ENCODE measurements at regions not wholly inside any gene's neighbourhood (a gene's known extent, or its start where the extent isn't known, plus 50 kb on each side); places are given as distances from the start of the nearest gene placed in this dataset.
"Not testable (repeated sequence)": the region's sequence is repeated elsewhere in the genome, so short reads cannot be mapped to it uniquely, and the experiment has no call there.

DNA sequence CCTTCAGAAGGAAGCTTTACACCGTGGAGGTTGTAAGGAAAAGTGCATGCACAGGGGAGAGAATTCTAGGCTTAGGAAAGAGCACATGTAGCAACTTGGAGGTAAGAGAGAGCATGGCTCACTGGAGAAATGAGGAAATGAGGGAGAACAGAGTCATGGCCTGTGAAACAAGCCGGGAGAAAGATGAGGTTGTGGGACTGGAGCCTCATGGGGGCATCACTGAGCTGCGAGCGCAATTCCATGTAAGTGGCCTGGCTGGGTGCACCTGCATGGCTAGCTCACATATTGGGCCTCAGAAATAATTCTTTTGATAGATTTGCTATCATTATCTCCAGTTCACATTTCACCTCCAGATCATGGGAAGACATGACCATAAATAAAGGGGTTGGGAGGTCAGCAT is 785.5 kb upstream of the RAB6C start:
- no peak for DNase-seq (ENCODE audit: low read depth)

DNA sequence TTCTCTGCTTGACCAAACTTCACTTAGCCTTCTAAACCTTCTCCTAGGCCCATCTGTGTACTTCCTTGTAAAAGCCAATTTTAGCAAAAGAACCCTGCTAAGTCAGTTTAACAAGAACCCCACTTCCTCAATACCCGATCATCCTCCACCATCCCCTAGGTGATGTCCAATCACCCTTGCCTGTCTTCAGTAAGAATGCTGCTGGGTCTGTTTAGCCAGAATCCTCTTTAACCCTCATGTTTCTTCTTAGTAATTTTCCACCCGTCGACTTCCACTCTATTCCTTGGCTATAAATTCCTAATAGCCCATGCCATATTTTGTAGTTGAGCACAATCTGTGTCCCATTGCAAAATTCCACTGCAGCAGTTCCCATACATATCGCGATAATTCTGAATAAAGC is 780.0 kb upstream of the RAB6C start:
- no peak for DNase-seq (ENCODE audit: low read depth)

DNA sequence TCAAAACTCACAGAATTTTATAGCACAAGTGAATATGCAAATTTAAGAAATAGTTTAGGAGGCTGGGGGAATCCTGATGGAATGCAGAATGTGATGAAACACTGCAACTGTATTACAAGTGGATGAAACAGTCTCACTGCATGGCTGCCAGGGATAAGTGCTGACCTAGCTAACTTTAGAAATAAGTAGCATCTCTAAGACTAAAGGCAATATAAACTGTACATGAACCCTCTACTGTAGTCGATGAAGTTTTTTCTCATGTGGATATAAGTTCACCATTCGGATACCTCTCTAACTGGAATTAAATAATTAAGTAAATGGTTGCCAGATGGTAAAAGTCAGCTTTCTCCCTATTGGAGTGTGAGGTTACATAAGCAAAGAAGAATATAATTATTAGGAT is 777.8 kb upstream of the RAB6C start:
- no peak for DNase-seq (ENCODE audit: low read depth)

DNA sequence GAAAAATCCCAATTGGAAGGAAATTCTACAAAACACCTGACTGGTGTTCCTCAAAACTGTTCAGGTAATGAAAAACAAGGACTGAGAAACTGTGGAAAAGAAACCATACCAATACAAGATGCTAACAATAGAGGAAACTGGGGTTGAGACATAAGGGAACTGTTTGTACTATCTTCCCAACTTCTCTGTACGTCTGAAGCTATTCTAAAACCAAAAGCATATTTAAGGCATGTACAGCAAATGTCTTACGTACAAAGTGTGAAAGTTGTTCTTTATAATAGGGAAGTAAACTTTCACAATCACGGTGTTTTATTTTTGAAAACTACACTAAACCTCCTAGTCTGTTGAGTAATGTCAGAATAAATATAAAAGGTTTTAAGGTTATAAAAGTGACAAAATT is 776.1 kb upstream of the RAB6C start:
- no peak for DNase-seq (ENCODE audit: low read depth)

DNA sequence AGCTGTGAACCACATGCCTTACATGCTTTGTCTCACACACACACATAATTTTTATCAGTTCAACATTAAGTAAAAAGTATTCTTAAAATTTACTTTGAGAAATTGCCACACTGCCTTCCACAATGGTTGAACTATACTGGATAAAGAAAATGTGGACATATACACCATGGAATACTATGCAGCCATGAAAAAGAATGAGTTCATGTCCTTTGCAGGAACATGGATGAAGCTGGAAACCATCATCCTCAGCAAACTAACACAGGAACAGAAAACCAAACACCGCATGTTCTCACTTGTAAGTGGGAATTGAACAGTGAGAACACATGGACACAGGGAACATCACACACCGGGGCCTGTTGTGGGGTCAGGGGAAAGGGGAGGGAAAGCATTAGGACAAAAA is 774.9 kb upstream of the RAB6C start:
- not testable (repeated sequence) for DNase-seq (ENCODE audit: low read depth)

DNA sequence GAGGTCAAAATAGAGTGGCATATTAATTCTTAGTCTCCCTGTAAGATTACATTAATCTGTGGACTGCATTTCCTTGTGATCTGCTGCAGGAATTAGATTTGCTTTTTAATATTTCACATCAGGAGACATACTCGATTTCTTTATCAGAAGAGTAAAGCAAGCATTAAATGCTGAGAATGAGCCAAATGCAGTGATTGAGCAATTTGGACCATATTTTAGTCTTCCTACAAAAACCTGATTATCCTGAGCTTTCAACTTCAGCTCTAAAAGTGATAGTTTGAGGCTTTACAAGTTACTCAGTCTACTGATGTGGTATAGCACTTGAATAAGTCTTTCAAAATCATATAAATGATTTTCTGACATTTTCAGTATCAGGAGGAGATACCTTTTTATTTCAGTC is 774.3 kb upstream of the RAB6C start:
- no peak for DNase-seq (ENCODE audit: low read depth)

DNA sequence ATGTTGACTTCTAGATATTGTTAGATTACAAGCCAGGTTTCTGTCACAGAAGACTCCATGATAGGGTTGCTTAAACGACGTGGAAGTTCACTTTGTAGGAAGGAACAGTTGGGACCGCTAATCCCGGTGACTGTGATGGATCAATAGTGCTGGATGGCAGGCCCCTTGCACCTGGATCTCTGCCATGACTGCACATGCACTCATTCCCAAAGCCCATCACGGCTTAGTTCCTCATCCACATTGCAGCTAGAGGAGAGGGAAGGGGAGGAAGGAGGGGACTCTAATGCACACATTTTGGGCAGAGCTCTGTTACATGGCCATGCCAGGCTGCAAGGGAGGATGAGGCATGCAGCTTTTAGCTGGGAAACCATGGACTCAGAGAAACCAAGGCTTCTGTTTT is 773.7 kb upstream of the RAB6C start:
- DNase-seq (ENCODE audit: low read depth), result no peak

DNA sequence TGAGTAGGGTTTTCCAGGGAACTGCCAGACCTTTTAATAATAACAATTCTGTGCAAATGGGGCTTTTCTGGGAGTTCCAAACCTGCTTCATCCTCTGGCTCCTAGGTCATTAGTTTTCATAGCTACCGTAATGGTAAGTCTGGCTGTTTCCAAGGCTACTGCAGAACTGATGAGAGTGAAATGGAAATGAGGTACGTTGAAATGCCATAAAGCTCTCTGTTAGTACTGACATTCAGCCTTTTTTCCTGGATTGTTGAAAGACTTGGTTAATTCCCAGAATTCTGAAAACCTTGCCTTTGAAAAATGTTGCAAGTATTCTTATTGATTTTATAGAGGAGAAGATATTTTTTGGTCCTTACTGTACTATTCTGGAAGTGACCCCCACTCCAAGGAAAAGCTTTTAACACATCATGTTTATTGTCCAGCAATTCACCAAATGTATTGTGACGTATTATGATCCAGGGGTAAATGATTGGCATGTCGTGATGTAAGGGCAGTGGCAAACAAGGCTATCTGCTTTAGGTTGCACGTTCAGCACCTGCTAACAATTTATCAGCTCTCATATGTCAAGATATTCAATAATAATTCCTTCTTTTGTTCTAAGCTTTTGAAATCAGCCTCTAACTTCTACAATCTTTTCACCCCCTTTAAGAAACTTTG is 767.0 kb upstream of the RAB6C start:
- no peak for DNase-seq (ENCODE audit: low read depth)

DNA sequence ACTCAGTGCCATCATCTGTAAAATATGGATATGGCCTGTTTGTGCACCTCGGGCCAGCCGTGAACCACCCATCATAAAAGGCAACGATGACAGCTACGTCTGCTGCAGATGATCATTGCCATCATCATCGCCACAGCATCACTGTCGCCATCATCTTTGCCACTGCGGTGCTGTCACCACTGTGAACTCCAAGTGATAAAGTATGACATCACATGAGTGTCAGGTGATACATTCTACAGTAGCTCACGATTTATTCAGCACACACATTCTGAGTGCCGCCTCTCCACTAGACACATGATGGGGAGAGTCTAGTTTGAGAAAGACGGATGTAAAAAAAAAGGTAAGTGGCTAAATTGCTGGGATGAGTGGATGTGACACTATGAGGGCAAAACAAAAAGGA is 755.4 kb upstream of the RAB6C start:
- DNase-seq (ENCODE audit: low read depth), result no peak

DNA sequence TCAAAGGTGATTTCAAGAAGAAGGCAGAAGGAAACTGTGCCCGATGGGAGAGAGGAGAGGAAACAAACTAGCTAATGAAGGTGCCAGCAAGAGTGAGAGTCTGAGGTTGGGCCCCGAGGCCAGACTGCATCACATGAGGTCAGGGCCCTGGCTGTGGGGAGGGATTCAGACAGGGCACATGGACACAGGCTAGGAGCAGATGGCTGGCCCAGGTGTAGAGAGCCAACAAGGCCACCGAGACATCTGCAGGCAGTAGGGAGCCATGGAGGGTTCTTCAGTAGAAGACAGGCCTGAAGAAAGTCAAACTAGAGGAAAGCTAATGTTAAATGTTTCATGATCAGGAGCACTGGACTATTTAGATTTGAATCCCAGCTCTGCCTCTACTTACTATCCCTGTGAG is 755.0 kb upstream of the RAB6C start:
- DNase-seq (ENCODE audit: low read depth), result no peak

DNA sequence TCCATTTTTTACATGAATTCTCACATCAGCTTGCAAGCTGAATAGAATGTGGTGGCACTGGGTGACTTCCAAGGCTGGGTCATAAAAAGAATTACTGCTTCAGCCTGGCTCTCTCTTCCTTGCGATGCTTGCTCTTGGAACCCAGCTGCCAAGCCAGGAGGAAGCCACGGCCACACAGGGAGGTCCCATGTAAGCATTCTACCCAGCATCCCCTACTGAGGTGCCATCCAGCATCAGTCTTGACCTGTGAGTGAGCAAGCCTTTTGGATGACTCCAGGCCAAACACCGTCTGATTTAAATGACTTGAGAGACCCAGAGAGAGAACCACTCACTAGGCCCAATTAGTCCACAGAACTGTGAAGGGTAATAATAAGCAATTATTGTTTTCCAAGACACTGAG is 750.3 kb upstream of the RAB6C start:
- DNase-seq (ENCODE audit: low read depth), result no peak

DNA sequence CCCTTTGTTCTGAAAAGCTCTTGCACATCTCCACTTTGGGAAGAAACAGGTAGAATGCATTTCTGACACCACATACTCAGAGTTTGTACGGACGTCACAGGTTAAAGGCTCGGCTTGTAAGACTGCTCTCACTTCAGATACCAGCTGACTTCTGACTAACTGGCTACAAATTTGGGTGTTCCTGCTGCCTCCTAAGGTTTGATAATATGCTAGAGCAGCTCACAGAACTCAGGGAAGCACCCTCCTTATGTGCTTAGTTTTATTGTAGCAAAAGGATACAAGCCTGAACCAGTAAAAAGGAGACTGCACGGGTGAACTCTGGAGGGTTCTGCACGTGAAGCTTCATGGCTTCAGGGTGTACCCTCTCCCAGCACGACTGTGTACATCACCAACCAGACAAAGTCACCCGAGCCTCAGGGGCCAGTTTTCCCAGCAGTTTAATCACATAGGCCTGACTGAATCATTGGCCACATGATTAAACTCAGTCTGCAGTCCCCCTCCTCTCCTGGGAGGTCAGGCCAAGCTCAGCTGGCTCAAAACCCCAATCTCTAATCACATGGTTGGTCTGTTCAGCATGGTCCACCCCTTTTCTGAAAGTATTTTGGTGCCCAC is 749.5 kb upstream of the RAB6C start:
- no peak for DNase-seq (ENCODE audit: low read depth)

DNA sequence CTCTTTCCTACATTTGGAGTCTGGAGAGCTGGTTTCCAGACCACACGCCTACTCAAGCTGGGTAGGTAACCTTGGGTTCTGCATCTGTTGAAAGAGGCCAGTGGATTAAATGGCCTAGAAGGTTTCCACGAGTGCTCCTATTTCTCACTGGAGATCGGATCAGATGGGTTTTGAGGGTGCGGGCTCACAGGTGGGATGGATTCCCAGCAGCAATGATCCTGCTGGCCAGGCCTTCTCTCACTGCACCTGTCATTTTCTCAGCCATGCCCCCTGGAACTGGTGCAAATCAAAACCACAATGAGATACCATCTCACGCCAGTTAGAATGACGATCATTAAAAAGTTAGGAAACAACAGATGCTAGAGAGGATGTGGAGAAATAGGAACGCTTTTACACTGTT is 747.5 kb upstream of the RAB6C start:
- DNase-seq (ENCODE audit: low read depth), result no peak

DNA sequence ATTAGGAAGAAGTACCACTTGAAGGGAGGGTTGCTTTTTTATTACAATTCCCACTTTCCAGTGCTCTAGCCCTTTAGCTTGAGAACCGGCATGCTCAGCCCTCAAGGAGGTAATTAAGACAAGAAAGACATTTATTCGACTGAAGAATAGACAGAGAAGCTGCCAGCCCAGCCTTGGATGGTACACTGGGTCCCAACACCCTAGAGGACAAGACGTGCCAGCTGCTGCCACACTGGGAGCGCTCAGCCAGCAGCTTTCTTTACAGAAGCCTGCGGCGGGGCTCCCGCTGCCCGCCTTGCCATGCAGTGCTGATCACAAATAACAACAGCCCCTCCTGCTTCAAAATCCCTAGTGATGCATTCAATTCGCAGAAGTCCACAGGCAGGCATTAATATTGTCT is 746.3 kb upstream of the RAB6C start:
- no peak for DNase-seq (ENCODE audit: low read depth)

DNA sequence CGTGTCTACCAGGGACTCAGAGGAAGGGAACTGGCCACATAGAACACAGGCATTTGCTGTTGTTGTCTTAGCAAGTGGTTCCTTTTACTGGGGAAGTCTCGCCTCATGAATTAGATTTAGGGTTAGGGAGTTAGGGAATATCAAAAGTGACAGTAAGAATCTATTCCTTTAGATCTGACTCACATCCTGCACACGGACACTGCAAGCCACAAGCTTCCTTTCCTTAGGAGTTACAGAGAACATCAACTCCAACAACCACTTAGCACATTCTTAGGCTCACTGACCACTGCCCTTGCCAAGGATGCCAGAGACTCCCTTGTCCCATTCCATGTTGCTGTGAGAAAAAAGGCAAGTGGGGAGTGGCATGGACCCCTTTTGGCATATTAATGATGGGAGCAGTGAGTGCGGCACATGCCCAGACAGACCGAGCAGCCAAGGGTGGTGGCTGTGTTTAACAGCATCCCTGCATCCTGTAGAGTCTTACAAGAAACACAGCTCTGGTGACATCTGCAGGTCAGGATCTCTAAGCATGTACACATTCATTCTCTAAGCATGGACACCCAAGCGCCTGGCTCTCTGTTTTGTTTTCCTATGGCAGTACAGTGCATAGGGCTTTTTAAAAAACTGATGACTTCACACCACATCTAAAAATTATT is 745.6 kb upstream of the RAB6C start:
- DNase-seq (ENCODE audit: low read depth), result no peak

DNA sequence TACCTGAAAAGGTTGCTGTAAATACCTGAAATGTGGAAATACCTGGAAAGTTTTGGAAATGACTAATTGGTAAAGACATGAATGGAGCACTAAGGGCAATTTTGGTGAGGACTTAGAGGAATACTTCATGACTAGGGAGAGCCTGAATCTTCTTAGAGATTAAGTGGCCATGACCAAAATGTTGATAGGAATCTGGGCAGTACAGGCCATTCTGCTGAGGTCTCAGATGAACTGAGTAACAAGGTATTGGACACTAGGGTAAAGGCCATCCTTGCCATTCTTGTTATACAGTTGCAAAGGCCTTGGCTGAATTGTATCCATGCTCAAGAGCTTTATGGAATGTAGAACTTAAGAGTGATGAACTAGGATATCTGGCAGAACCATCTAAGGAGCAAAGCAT is 742.9 kb upstream of the RAB6C start:
- DNase-seq (ENCODE audit: low read depth), result no peak

DNA sequence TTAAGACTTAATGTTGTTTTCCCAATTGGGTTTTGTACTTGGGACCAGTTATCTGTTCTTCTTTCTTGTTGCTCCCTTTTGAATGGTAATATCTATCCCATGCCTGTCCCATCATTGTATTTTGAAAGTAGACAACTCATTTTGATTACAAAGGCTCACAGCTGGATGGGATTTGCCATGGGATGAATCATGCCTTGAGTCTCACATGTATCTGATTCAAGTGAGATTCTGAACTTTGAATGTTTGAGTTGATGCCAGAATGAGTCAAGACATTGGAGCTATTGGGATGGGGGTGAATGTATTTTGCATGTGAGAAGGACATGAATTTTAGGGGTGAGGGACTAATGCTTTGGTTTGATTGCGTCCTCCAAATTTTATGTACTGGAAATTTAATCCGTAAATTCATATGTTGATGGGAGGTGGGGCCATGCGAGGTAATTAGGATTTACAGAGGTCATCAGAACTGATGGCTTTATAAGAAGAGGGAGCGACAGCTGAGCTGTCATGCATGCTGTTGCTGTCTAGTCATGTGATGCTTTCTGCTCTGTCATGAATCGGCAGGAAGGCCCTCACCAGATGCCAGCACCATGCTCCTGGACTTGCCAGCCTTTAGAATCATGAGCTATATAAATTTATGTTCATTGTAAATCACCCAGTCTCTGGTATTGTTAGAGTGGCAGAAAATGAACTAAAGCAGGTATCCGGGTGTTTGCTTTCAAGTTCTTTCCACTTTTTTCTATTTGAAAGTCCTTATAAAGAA is 741.3 kb upstream of the RAB6C start:
- no peak for DNase-seq (ENCODE audit: low read depth)

DNA sequence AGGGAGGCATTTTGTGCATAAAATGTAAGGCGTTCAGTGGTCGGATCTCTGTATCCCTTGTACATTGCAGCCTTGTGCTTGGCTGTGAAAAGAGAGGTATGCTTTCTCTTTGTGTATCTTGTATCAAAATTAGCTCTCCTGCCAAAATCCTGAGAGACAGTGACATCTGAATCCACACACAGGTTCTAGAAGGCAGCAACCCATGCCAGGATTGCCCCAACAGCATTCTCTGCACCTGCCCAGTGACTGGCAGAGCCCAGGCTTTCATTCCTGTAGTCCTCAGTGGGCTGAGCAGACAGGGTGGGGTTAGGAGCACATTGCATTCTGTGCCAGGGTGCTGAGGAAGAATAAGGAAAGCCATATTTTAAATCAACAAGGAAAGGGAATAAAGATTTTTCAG is 740.3 kb upstream of the RAB6C start:
- no peak for DNase-seq (ENCODE audit: low read depth)

DNA sequence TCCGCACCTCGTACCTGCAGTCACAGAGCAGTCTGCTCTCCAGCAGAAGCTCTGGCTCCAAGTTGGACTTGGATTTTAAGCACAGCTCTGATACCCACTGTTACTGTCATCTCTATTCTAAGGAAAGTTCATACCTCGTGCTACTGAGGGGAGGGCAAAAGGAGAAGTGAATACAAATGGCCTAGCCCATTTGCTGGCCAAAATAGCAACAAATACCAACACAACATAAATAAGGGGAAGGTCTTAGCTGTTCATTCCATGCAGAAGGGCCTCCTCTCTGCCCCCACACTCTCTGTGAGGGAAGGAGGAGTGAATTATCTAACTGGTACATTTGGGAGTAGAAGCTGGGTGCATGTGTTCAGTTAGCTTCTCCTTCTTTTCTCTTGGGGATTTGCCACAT is 739.4 kb upstream of the RAB6C start:
- DNase-seq (ENCODE audit: low read depth), result no peak

DNA sequence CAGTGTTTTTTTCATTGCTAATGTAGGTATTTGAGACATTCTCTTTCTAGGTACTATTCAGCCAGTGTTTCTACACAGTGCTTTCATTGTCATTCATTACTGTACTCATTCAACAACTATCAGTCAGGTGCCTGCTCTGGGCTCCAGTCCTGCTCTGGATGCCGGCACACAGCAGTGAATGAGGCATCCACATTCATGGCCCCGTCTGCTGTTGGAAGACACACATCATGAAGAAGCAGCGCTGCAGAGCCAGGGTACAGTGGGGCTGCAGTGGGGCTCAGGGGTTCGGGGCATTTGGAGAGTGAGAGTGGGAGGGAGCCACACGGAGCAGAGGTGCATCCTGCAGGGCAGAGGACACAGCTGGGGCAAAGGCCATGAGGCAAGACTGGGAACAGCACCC is 737.2 kb upstream of the RAB6C start:
- DNase-seq (ENCODE audit: low read depth), result no peak

DNA sequence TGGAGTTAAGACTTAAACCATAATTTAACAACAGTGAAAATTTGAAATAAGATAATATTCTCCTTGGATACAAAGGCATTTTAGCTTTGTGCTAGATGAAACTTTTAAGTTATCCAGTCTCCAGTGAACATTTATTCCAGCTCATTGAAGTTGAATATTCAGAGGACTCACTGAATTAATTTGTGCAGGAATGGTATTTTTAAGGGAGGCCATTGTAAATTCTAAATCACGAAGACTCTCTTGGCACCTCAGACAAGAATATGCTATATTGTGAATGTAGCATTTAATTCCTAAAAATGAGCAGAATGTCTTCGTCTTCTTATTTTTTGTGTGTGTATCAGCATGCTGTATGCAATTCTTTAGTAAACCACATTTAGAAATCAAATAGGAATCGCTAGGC is 731.7 kb upstream of the RAB6C start:
- no peak for DNase-seq (ENCODE audit: low read depth)

DNA sequence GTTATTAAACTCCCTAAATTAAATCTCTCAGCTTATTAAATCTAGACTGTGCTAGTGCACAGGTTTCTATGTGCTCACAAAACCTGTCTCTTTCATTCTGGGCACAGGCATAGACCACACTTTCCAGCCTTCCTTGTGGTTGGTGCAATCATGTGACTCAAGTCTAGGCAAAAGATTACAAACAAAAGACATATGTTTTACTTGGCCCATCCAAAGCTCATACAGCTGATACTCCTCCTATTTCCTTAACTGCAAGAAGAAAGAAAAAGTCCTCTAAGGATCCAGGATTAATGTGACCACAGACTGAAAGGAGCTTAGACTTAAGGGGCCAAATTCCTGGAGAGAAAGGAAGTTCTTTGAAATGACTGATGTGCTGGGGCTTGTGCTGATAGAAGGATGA is 731.3 kb upstream of the RAB6C start:
- DNase-seq (ENCODE audit: low read depth), result no peak

DNA sequence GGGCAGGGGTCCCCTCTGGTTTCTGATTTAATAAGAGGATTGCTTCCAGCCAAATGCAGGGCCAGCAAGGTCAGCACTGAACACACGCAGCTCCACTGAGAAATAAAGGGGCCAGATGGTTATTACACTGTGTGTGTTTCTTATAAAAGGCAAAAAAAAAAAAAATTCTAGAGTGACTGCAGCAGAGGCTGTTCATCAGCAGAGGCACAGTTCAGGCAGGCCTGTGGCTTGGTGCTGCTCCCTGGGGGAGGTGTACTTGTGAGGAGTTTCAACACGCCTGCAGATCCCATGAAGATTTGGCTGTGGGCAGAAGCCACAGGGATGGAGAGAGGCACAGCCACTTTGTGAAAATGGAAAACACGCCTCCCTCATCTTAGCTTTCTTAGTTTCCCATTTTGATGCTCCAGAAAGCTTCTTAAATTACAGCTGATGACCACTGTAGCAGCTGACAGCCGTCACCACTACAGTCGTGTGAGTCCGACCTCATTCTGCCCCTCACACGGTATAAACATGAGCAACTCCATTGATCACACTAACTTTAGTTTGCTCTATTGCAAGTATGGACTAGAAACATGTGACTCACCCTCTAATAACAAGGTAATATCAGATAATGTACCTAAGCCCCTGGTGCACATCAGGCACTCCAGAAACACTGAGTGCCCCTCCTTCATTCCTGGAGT is 726.5 kb upstream of the RAB6C start:
- DNase-seq (ENCODE audit: low read depth), result no peak

Measured in stimulated activated CD8-positive, alpha-beta memory T cell treated with anti-CD3 and anti-CD28 coated beads, Interleukin-4, amount 100 ng/mL, for 24 hours (primary cell).